H1 (cell line): ENCODE measurements at regions not wholly inside any gene's neighbourhood (a gene's known extent, or its start where the extent isn't known, plus 50 kb on each side); places are given as distances from the start of the nearest gene placed in this dataset.

Experiments
- CTCF ChIA-PET: fragments of 300-600 bp; sonication (Branson Sonifier 250); formaldehyde crosslinking; loops from one replicate; lab custom pipeline; 2021; ENCODE audit not compliant: partially characterized antibody; lab: Charles Lee
- POLR2A ChIA-PET: fragments of 300-600 bp; sonication (Branson Sonifier 250); formaldehyde crosslinking; loops from one replicate; lab custom pipeline; 2021; ENCODE audit warnings: inconsistent platforms; ENCODE audit not compliant: partially characterized antibody; lab: Charles Lee
- DNase-seq, 2 experiments: peaks; one replicate each; pipeline versions ENCODE4 v3.0.0 to v3.0.0-alpha.2; 2010 to 2022; ENCODE audit warnings: low spot score in 2 of 2, low read depth in 1 of 2, mixed read lengths in 1 of 2
- FAIRE-seq: peaks from 2 replicates; lab custom pipeline; 2011; peaks lifted over from hg19 to GRCh38; lab: Jason Lieb, UNC
- H2AFZ ChIP-seq: 2 replicates; pipeline ENCODE4 v1.8.1; 2012; ENCODE audit warnings: low read length, inconsistent platforms
- H2AK5ac ChIP-seq: 2 replicates; pipeline ENCODE4 v1.6.1; 2013; ENCODE audit warnings: low read depth, low read length
- H2BK120ac ChIP-seq: replicated peaks from 2 replicates; pipeline ENCODE3; 2013; ENCODE audit warnings: low read depth, low read length, inconsistent platforms
- H2BK12ac ChIP-seq: 2 replicates; pipeline ENCODE4 v1.6.1; 2013; ENCODE audit warnings: low read depth, low read length
- H2BK15ac ChIP-seq: 2 replicates; pipeline ENCODE4 v1.6.1; 2013; ENCODE audit warnings: low read length
- H2BK20ac ChIP-seq: 2 replicates; pipeline ENCODE4 v1.6.1; 2013; ENCODE audit warnings: low read length
- H2BK5ac ChIP-seq: 2 replicates; pipeline ENCODE4 v1.6.1; 2013; ENCODE audit warnings: low read depth, low read length
- H3K14ac ChIP-seq: 2 replicates; pipeline ENCODE4 v1.6.1; 2013; ENCODE audit warnings: inconsistent platforms; ENCODE audit not compliant: insufficient read length
- H3K18ac ChIP-seq: 2 replicates; pipeline ENCODE4 v1.6.1; 2013; ENCODE audit warnings: low read length; ENCODE audit errors: extremely low read depth
- H3K23ac ChIP-seq: 2 replicates; pipeline ENCODE4 v1.6.1; 2013; ENCODE audit warnings: inconsistent platforms; ENCODE audit not compliant: insufficient read length
- H3K23me2 ChIP-seq: 2 replicates; pipeline ENCODE4 v1.6.1; 2013; ENCODE audit warnings: low read depth, low read length
- H3K27ac ChIP-seq: 2 replicates; pipeline ENCODE4 v1.6.1; 2011; ENCODE audit warnings: low read depth, low read length, inconsistent platforms
- H3K27me3 ChIP-seq, 4 experiments: replicated peaks in 1 of 4; 1 replicate in 1 of 4; 2 replicates in 3 of 4; pipeline versions ENCODE4 v1.6.1 to v1.8.1; 2011 to 2013; ENCODE audit warnings: low read length in 3 of 4, mild to moderate bottlenecking in 3 of 4, inconsistent platforms in 2 of 4, mixed read lengths in 2 of 4, moderate library complexity in 1 of 4; ENCODE audit not compliant: control insufficient read depth in 3 of 4, insufficient read depth in 3 of 4; ENCODE audit errors: extremely low read depth in 1 of 4
- H3K36me3 ChIP-seq, 4 experiments: 2 replicates each; pipeline versions ENCODE4 v1.6.1 to v1.8.1; 2011 to 2013; ENCODE audit warnings: mild to moderate bottlenecking in 4 of 4, low read length in 3 of 4, moderate library complexity in 2 of 4, control low read depth in 1 of 4, inconsistent platforms in 1 of 4; ENCODE audit not compliant: insufficient read depth in 4 of 4, control insufficient read depth in 2 of 4
- H3K4ac ChIP-seq: replicated peaks from 2 replicates; pipeline ENCODE3; 2013; ENCODE audit warnings: low read length, low read depth, mixed read lengths, inconsistent platforms; ENCODE audit not compliant: insufficient read length
- H3K4me1 ChIP-seq, 4 experiments: replicated peaks in 1 of 4; 1 replicate in 1 of 4; 2 replicates in 3 of 4; pipeline versions ENCODE4 v1.6.1 to v1.8.1; 2011 to 2013; ENCODE audit warnings: low read length in 3 of 4, inconsistent platforms in 2 of 4, mixed read lengths in 1 of 4; ENCODE audit not compliant: insufficient read depth in 4 of 4, control insufficient read depth in 3 of 4
- H3K4me2 ChIP-seq, 2 experiments: 2 replicates each; pipeline versions ENCODE4 v1.6.1 to v1.8.1; 2011 to 2013; ENCODE audit warnings: low read depth in 2 of 2, low read length in 2 of 2, control low read depth in 1 of 2, inconsistent platforms in 1 of 2, mild to moderate bottlenecking in 1 of 2; ENCODE audit not compliant: insufficient read depth in 1 of 2
- H3K4me3 ChIP-seq, 4 experiments: fragments of 200-600, 300-600 bp in 1 of 4; sonication (generic), shearing (Covaris generic), sonication (Bioruptor Twin) in 1 of 4; 2 replicates each; pipeline versions ENCODE4 v1.5.1 to v1.8.1; 2011 to 2016; ENCODE audit warnings: low read length in 4 of 4, low read depth in 3 of 4, control low read depth in 2 of 4, inconsistent platforms in 2 of 4, mild to moderate bottlenecking in 2 of 4, mixed read lengths in 1 of 4, moderate library complexity in 1 of 4; ENCODE audit not compliant: insufficient read depth in 2 of 4; ENCODE audit errors: extremely low read depth in 1 of 4
- H3K56ac ChIP-seq: replicated peaks from 2 replicates; pipeline ENCODE3; 2013; ENCODE audit warnings: low read depth, mild to moderate bottlenecking, mixed read lengths, low read length, inconsistent platforms; ENCODE audit not compliant: insufficient read length
- H3K79me1 ChIP-seq: 2 replicates; pipeline ENCODE4 v1.6.1; 2013; ENCODE audit warnings: low read depth, low read length, control low read depth
- H3K79me2 ChIP-seq, 2 experiments: 2 replicates each; pipeline versions ENCODE4 v1.6.1 to v1.8.1; 2012 to 2013; ENCODE audit warnings: low read length in 2 of 2, mild to moderate bottlenecking in 2 of 2, inconsistent platforms in 1 of 2; ENCODE audit not compliant: insufficient read depth in 2 of 2, control insufficient read depth in 1 of 2
- H3K9ac ChIP-seq, 4 experiments: replicated peaks in 1 of 4; 1 replicate in 1 of 4; 2 replicates in 3 of 4; pipeline versions ENCODE4 v1.6.1 to v1.8.1; 2011 to 2013; ENCODE audit warnings: low read depth in 3 of 4, low read length in 3 of 4, control low read depth in 2 of 4, mild to moderate bottlenecking in 2 of 4, moderate library complexity in 2 of 4, inconsistent platforms in 1 of 4; ENCODE audit errors: extremely low read depth in 1 of 4
- H3K9me3 ChIP-seq, 2 experiments: 2 replicates each; pipeline versions ENCODE4 v1.6.1 to v1.8.1; 2012 to 2013; ENCODE audit warnings: mild to moderate bottlenecking in 2 of 2, moderate library complexity in 2 of 2, control low read depth in 1 of 2, inconsistent platforms in 1 of 2, low read depth in 1 of 2, low read length in 1 of 2, mixed read lengths in 1 of 2; ENCODE audit not compliant: insufficient read depth in 2 of 2
- H4K20me1 ChIP-seq, 2 experiments: replicated peaks in 1 of 2; 2 replicates each; pipeline versions ENCODE3 to v1.8.1; 2011 to 2013; ENCODE audit warnings: inconsistent platforms in 2 of 2, low read length in 2 of 2, mild to moderate bottlenecking in 1 of 2; ENCODE audit not compliant: insufficient read depth in 2 of 2, control insufficient read depth in 1 of 2
- H4K5ac ChIP-seq: 2 replicates; pipeline ENCODE4 v1.6.1; 2013; ENCODE audit warnings: low read length, low read depth, mixed read lengths, inconsistent platforms; ENCODE audit not compliant: insufficient read length
- H4K8ac ChIP-seq: 2 replicates; pipeline ENCODE4 v1.8.0; 2013; ENCODE audit warnings: mild to moderate bottlenecking, moderate library complexity, low read length, inconsistent platforms; ENCODE audit not compliant: insufficient read depth; ENCODE audit errors: extremely low read depth
- H4K91ac ChIP-seq: replicated peaks from 2 replicates; pipeline ENCODE3; 2013; ENCODE audit warnings: low read length, mixed read lengths, inconsistent platforms; ENCODE audit not compliant: insufficient read length
- CTBP2 ChIP-seq: IDR thresholded peaks from 2 replicates; pipeline ENCODE4 v1.7.0; 2011; ENCODE audit warnings: borderline replicate concordance, mild to moderate bottlenecking, moderate library complexity, mixed read lengths, low read length; ENCODE audit not compliant: insufficient read depth, insufficient read length
- EGR1 ChIP-seq: IDR thresholded peaks from 2 replicates; pipeline ENCODE4 v1.6.1; 2011; ENCODE audit warnings: low read depth, low read length, borderline replicate concordance
- EP300 ChIP-seq, 2 experiments: IDR thresholded peaks; 1 replicate in 1 of 2; 2 replicates in 1 of 2; pipeline ENCODE4 v1.6.1; 2011 to 2012; ENCODE audit warnings: low read depth in 2 of 2, low read length in 2 of 2, mild to moderate bottlenecking in 2 of 2, borderline replicate concordance in 1 of 2, inconsistent platforms in 1 of 2, moderate library complexity in 1 of 2
- EZH2 ChIP-seq: fragments of 200-600 bp; sonication (generic); IDR thresholded peaks from 2 replicates; pipeline ENCODE4 v1.7.1; 2012; ENCODE audit warnings: low read depth, mild to moderate bottlenecking, moderate library complexity, low read length, inconsistent platforms; ENCODE audit not compliant: severe bottlenecking
- POLR2A ChIP-seq, 2 experiments: IDR thresholded peaks; 1 replicate in 1 of 2; 2 replicates in 1 of 2; pipeline ENCODE4 v1.6.1; 2011; ENCODE audit warnings: low read depth in 2 of 2, low read length in 2 of 2, mild to moderate bottlenecking in 2 of 2; ENCODE audit errors: control extremely low read depth in 1 of 2
- POU5F1 ChIP-seq: IDR thresholded peaks from 2 replicates; pipeline ENCODE4 v1.6.1; 2011; ENCODE audit warnings: low read depth, mild to moderate bottlenecking, low read length, moderate library complexity
- SIRT6 ChIP-seq: IDR thresholded peaks from one replicate; pipeline ENCODE4 v1.7.1; 2012; ENCODE audit warnings: low read length, inconsistent platforms
- ZNF274 ChIP-seq: IDR thresholded peaks from 2 replicates; pipeline ENCODE4 v1.7.0; 2012; ENCODE audit warnings: low read length, borderline replicate concordance; ENCODE audit errors: extremely low read depth

DNA sequence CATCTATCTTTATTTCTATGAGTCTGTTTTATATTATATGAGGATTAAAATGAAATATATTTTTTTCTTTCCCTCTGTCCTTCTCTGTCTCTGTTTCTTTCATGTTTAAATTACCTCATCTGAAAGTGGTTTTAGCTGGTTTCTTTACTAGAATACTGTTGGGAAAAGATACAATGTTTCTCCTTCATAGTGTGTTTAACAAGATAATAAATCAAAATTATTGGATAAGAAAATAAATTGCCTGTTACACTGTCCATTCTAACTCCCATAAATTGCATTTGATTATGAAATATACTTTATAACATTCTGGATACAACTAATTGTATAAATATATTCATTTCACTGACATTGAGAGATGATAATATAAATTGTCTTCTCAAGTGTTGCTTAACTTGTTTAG is 1168.0 kb downstream of the PLA2G4A start:
- ChIA-PET CTCF (no interaction called here), POLR2A (no interaction called here)
- H3K79me1 ChIP-seq: no peaks in the 10 kb centered on the region
- H4K91ac ChIP-seq: no peak overlapping the region
- no peak overlapping the region for H2AK5ac ChIP-seq
- no peak overlapping the region for H4K5ac ChIP-seq
- H2BK120ac ChIP-seq: no peak overlapping the region
- no peak overlapping the region for H3K18ac ChIP-seq
- no peak overlapping the region for H2BK12ac ChIP-seq
- no peak for FAIRE-seq
- no peak for DNase-seq
- H3K4me1 ChIP-seq: peaks cover 0 to 4% (median 0%) of the 10 kb centered on the region in 4 experiments; a peak in 1 of 7 replicates
- no peak overlapping the region for H3K27ac ChIP-seq
- TF ChIP-seq CTBP2 (no peak), SIRT6 (no peak), POU5F1 (no peak), POLR2A (IDR thresholded peaks at IDR 0.05; ENCODE audit: control extremely low read depth in 1 of 2, low read depth in 2 of 2, low read length in 2 of 2) (no peak), EGR1 (no peak), EZH2 (no peak), EP300 (IDR thresholded peaks at IDR 0.05; ENCODE audit: borderline replicate concordance in 1 of 2, low read depth in 2 of 2, low read length in 2 of 2) (no peak), ZNF274 (no peak)
- TF ChIP-seq, all 59 proteins: peak for 0
- Histone ChIP-seq H3K4me2 (no peak overlapping the region), H3K79me2 (no peaks in the 10 kb centered on the region), H2BK15ac (no peak overlapping the region), H3K9ac (no peak overlapping the region), H3K4ac (no peak overlapping the region), H3K4me3 (no peak overlapping the region), H3K27me3 (no peaks in the 10 kb centered on the region), H3K23me2 (no peaks in the 10 kb centered on the region), H2BK20ac (no peak overlapping the region), H2BK5ac (no peak overlapping the region), H4K20me1 (no peaks in the 10 kb centered on the region), H3K56ac (no peak overlapping the region), H3K14ac (no peak overlapping the region), H2AFZ (no peak overlapping the region), H4K8ac (no peak overlapping the region), H3K36me3 (no peaks in the 10 kb centered on the region), H3K9me3 (no peaks in the 10 kb centered on the region), H3K23ac (no peak overlapping the region)
